ENCODE measurements at regions not wholly inside any gene's neighbourhood (a gene's known extent, or its start where the extent isn't known, plus 50 kb on each side); places are given as distances from the start of the nearest gene placed in this dataset.

- ChIA-PET CTCF (no interaction called here), POLR2A (no interaction called here)
Measured at GRCh38 chr20:18992418-18992817, 178.8 kb downstream of the SCP2D1 start.

GRCh38 chr20:18995455-18995854 lies 181.9 kb downstream of the SCP2D1 start:
- CTCF ChIA-PET, result no interaction called here
- POLR2A ChIA-PET, result no interaction called here

- ChIA-PET CTCF (no interaction called here), POLR2A (no interaction called here)
Measured at GRCh38 chr20:18999086-18999485, 185.5 kb downstream of the SCP2D1 start.

- ChIA-PET POLR2A (no interaction called here), CTCF (no interaction called here)
Measured at GRCh38 chr20:19000078-19000477, 186.5 kb downstream of the SCP2D1 start.

DNA sequence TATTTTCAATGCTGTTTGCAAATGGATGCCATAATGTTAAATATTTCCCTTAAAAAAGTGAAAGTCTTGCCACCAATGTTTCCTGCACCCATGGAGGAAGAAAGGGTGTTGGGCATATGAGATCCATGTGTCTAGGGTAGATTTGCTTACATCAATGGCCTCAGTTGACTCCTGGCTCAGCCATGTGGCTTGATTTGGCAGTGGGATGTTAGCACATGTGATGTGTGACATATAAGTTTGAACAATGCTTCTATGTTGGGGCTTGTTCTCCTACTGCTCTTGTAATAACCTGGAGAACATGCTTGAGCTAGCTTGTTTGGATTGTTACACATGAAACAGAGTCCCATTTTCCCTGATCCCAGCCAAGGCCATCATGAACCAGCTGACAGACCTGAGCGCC lies 187.6 kb downstream of the SCP2D1 start:
- CTCF ChIA-PET, result no interaction called here

DNA sequence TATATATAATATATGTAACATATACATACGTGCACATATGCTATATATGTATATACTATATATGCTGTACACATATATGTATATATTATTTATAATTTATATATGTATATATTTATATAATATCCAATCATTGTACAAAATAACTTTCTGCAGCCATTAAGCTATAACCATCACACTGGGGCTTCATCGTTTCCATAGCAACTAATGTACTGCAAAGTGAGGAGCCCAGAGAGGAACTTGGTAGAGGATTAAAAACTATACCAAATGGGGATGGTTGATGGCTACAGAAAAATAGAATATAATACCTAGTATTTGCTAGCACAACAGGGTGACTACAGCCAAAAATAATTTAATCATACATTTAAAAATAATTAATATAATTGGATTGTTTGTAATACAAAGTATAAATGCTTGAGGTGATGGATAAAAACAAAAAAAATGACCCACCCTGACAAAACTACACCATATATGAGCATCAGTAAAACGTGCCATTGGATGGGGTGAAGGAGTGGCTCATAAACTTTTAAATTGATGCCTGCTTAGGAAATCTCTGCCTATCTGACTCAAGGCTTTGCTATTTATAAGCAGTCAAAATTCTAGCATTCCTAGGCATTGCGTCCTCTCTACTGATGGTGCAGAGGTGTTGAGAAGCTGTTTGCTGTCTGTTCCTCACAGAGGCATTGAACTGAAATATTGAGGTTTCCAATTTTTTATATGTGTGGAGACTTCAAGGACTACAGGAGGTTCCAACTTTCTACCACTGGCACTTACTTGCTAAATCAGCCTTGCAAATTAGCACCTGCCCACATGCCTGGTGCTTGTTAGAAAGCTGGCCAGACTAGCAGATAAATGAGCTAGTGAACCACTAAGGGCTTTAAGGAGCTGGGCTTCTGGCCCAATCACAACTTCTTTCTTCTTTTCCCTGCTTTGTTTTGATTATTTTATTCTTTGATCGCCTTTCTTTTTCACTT lies 190.1 kb downstream of the SCP2D1 start:
- POLR2A ChIA-PET, result no interaction called here
- CTCF ChIA-PET, result no interaction called here

More for the DNA sequence above, 187.6 kb downstream of the SCP2D1 start:
- POLR2A ChIA-PET, result no interaction called here

DNA sequence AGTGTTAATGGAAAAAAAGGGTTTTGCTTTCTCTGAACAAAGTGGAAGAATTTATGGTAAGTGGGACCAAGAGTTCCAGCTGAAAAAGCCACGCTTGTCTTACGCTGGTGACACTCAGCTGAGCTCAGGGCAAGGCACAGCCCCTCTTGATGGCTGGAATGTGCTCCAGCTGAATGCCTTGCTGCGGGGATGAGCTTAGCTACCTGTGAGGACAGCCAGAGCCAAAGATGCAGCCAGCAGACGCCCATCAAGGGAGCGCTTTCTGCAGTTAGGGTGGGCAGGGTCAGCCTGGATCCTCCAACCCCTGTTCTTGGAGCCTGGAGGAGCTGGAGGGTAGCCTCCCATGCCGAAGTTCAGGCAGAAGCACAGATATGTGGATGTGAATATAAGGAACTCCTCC lies 191.4 kb downstream of the SCP2D1 start:
- ChIA-PET CTCF (no interaction called here), POLR2A (no interaction called here)

DNA sequence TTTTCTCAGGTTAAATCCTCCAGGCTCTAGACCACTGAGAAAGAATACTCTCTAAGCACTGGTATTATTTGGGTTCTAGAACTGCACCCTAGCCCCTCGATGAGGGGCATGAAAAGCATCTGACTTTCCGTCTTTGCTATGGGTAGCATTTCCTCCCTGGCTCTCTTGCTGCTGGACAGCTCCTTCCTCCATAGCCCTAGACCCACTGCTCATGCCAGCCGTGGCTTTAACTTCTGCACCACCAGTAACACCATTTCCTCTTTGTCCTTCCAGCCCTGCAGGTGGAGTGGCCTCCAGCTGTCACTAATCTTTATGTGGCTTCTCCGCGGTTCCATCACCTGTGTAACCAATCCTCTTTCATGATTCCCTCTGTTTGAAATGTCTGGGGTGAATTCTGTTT lies 194.9 kb downstream of the SCP2D1 start:
- POLR2A ChIA-PET, result no interaction called here
- CTCF ChIA-PET, result interaction anchor here (1.4 kb wide), 1 partner anchor 9 kb away, joined by 4 read pairs; no protein-coding TSS in a partner anchor

GRCh38 chr20:19009081-19009688 lies 195.6 kb downstream of the SCP2D1 start:
- ChIA-PET CTCF (interaction anchor here (1.4 kb wide), 1 partner anchor 9 kb away, joined by 4 read pairs; no protein-coding TSS in a partner anchor), POLR2A (no interaction called here)

DNA sequence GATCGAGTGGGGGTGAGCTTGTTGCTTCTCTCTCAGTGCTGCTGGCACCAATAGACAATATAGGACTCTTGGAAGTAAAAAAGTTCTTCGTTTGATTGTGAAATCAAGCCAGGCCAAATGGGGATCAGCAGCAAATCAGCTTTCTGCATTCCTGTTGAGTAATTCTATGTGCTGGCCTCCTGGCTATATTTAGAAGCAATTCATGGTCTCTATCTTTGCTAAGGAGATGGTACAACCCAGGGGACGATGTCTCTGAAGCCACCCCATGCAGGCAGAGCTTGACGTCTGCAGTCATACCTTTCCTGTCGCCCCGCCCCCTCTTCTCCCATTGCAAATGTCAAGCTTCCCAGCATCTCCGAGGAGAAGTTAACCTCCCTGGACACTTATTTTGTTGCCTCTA lies 199.1 kb downstream of the SCP2D1 start:
- POLR2A ChIA-PET, result no interaction called here
- CTCF ChIA-PET, result no interaction called here

DNA sequence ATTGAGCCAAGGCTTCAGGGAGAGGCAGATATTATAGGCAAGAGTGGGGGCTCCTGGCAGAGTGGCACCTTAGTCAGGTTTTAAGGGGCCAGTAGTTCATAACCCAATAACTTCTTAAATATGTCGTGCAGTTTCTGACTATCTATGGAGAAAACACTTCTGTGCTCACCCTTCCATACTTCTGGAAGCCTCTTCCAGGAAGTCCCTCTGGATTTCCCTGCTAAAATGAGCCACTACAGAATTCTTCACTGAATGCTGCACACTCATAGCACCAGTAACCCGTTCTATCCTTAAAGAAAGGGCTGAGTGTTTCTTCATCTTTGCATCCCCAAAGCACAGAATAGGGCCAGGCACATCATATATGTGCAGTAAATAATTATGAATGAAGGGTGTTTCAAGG lies 198.5 kb upstream of the SLC24A3 start:
- POLR2A ChIA-PET, result no interaction called here
- CTCF ChIA-PET, result no interaction called here

DNA sequence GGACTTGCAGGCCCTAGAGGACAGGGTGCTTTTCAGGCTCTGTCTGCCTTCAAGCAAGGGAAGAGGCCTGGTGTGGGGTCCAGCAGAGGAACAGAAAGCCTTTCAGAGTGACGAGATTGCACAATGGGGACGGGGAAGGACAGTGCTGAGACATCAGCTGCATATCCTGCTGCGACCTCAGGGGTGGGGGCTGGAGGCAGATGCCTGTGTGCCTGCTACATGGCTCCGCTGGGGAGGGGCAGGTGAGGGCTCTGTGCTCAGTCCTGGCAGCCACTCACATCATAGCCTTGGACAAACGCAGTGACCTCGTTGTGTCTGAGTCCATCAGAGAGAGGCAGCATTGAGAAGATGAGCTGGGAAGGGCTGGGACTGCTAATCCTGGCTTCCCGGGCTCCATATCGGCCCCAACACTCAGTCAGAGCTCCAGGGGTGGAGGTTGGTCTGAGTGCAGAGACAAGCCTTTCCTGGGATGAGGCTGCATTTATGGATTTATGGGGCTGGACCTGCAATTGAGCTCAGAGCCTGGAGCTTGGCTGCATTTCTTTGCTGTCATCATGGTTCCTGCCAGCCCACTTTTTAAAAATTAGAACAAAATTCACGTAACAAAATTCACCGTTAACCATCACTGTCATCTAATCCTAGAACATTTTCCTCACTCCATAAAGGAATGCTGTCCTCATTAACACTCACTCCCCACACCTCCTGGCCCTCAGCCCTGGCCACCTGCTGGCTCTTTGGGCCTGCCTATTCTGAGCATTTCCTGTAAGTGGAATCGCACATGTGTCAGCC lies 196.9 kb upstream of the SLC24A3 start:
- POLR2A ChIA-PET, result no interaction called here
- CTCF ChIA-PET, result no interaction called here

GRCh38 chr20:19016140-19016497 lies 196.3 kb upstream of the SLC24A3 start:
- CTCF ChIA-PET, result no interaction called here
- POLR2A ChIA-PET, result no interaction called here

- CTCF ChIA-PET, result interaction anchor here (1.8 kb wide), 1 partner anchor 8 kb away, joined by 4 read pairs; no protein-coding TSS in a partner anchor
- POLR2A ChIA-PET, result no interaction called here
Measured at GRCh38 chr20:19017104-19017690, 195.2 kb upstream of the SLC24A3 start.

- ChIA-PET POLR2A (no interaction called here), CTCF (interaction anchor here (0.6 to 1.8 kb wide), 2 partner anchors 10 to 233 kb away, joined by 3 to 4 read pairs; no protein-coding TSS in a partner anchor)
Measured at GRCh38 chr20:19018881-19019280, 193.6 kb upstream of the SLC24A3 start.

DNA sequence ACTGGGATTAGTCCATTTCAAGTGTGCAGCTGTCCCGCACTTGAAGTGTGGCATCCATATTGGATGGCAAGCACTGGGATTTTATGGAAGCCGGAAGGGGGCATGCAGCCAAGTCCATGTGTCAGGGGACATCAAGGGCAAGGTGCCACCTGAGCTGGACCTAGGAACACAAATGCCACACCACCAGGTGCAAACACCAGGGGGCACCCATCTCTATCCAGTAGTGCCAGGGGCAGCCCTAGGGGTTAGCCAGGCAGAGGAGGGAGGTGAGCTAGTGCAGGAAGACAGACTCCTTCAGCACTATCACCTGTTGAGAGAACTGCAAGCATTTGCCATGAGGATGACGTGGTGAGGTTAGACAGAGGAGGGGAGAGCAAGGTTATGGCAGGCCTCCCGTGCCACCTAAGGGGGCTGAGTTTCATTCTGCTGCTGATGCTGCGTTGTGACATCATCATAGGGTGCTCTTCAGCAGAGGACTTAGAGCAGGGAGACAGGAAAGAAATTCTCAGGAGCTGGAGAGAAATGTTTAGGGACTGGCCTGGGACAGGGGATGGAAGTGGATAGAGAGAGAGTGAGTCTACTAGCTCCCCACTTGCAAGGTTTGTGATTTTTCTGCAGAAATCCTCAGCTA lies 192.6 kb upstream of the SLC24A3 start:
- CTCF ChIA-PET, result no interaction called here

DNA sequence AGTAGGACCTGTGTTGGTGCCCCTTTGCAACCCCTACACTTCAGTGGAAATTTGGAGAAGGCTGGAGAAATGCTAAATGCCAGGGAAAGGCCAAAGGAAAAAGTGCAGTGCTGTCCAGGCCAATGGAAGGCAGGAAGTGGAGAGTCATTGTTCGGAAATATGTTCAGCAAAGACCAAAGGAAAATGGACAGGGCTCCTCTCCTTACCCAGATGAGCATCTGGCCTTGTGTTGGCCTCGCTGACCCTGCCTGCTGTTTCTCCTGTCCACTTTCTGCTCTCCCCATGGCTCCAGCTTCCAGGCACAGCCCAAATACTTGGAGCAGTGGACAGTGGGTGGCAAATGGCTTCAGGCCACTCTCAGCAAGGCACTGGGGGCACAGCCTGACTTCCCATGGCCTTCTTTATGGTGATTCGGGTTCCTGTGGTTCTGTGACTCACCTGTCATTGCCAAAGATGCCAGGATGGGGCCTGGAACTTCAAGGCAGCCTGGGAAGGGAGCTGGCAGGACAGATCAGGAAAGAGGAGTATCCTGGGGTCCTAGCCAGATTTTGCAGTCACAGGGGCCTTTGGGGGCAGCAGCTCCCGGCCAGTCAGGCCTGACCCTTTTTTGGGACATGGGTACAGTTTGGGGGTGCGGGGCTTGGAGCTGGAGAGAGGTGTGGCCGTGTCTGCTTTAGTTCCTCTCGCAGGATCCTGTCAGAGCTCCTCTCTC lies 190.9 kb upstream of the SLC24A3 start:
- CTCF ChIA-PET, result interaction anchor here (0.5 kb wide), 1 partner anchor 363 kb away, joined by 3 read pairs; no protein-coding TSS in a partner anchor
- POLR2A ChIA-PET, result no interaction called here

More for the DNA sequence above, 192.6 kb upstream of the SLC24A3 start:
- POLR2A ChIA-PET, result no interaction called here

DNA sequence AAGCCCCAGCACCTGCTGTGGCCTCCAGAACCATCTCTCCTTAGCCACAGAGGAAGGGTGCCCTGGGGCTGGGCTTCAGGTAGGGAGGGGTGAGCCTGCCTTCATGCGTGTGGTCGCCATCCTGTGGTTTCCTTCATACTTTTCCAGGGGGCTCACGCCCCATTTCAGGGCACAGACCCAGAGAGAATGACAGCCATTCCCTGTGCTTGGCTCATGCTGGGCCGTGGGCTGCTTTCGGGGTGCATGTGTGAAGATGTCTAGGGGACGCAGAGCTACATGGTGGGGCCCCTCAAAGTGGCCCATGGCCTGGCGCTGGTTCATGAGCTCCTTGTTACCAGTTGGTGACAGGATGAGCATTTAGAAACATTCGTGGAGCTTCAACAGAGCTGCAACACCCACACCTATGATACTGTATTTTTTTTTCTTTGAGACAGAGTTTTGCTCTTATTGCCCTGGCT lies 190.3 kb upstream of the SLC24A3 start:
- CTCF ChIA-PET, result interaction anchor here (0.5 kb wide), 1 partner anchor 364 kb away, joined by 3 read pairs; no protein-coding TSS in a partner anchor

More for the DNA sequence above, 190.3 kb upstream of the SLC24A3 start:
- POLR2A ChIA-PET, result no interaction called here
